ENCODE measurements at regions not wholly inside any gene's neighbourhood (a gene's known extent, or its start where the extent isn't known, plus 50 kb on each side); places are given as distances from the start of the nearest gene placed in this dataset.

- no peak for DNase-seq (ENCODE audit: low read depth in 2 of 3, low spot score in 2 of 3)
Measured at GRCh38 chr2:11012131-11012693, 100.5 kb downstream of the KCNF1 start.

- DNase-seq (ENCODE audit: low read depth in 2 of 3, low spot score in 2 of 3): no peak
Measured at GRCh38 chr2:11013196-11013595, 101.5 kb downstream of the KCNF1 start.

- no peak for DNase-seq (ENCODE audit: low read depth in 2 of 3, low spot score in 2 of 3)
Measured at GRCh38 chr2:11014026-11014425, 102.3 kb downstream of the KCNF1 start.

- no peak for DNase-seq (ENCODE audit: low read depth in 2 of 3, low spot score in 2 of 3)
Measured at GRCh38 chr2:11016735-11017388, 105.1 kb downstream of the KCNF1 start.

GRCh38 chr2:11017921-11018320, 106.2 kb downstream of the KCNF1 start:
- no peak for DNase-seq (ENCODE audit: low read depth in 2 of 3, low spot score in 2 of 3)

- no peak for DNase-seq (ENCODE audit: low read depth in 2 of 3, low spot score in 2 of 3)
Measured at GRCh38 chr2:11018651-11019185, 107.0 kb downstream of the KCNF1 start.

GRCh38 chr2:11019614-11020013, 107.9 kb downstream of the KCNF1 start:
- DNase-seq (ENCODE audit: low read depth in 2 of 3, low spot score in 2 of 3): no peak

GRCh38 chr2:11022064-11022463, 110.3 kb downstream of the KCNF1 start:
- DNase-seq (ENCODE audit: low read depth in 2 of 3, low spot score in 2 of 3): no peak

GRCh38 chr2:11022591-11023273, 111.0 kb downstream of the KCNF1 start:
- no peak for DNase-seq (ENCODE audit: low read depth in 2 of 3, low spot score in 2 of 3)

GRCh38 chr2:11023326-11024258, 111.9 kb downstream of the KCNF1 start:
- DNase-seq (ENCODE audit: low read depth in 2 of 3, low spot score in 2 of 3): no peak

- no peak for DNase-seq (ENCODE audit: low read depth in 2 of 3, low spot score in 2 of 3)
Measured at GRCh38 chr2:11024259-11024645, 112.5 kb downstream of the KCNF1 start.

GRCh38 chr2:11024687-11025086, 113.0 kb downstream of the KCNF1 start:
- no peak for DNase-seq (ENCODE audit: low read depth in 2 of 3, low spot score in 2 of 3)

- no peak for DNase-seq (ENCODE audit: low read depth in 2 of 3, low spot score in 2 of 3)
Measured at GRCh38 chr2:11026286-11026921, 114.7 kb downstream of the KCNF1 start.

GRCh38 chr2:11027195-11027594, 115.5 kb downstream of the KCNF1 start:
- no peak for DNase-seq (ENCODE audit: low read depth in 2 of 3, low spot score in 2 of 3)

GRCh38 chr2:11028407-11028916, 116.7 kb downstream of the KCNF1 start:
- DNase-seq (ENCODE audit: low read depth in 2 of 3, low spot score in 2 of 3): no peak

GRCh38 chr2:11029136-11029535, 117.4 kb downstream of the KCNF1 start:
- DNase-seq (ENCODE audit: low read depth in 2 of 3, low spot score in 2 of 3): no peak

- DNase-seq (ENCODE audit: low read depth in 2 of 3, low spot score in 2 of 3): no peak
Measured at GRCh38 chr2:11030036-11030435, 118.3 kb downstream of the KCNF1 start.

GRCh38 chr2:11030909-11031308, 119.2 kb downstream of the KCNF1 start:
- DNase-seq (ENCODE audit: low read depth in 2 of 3, low spot score in 2 of 3): no peak

- no peak for DNase-seq (ENCODE audit: low read depth in 2 of 3, low spot score in 2 of 3)
Measured at GRCh38 chr2:11031876-11032275, 120.1 kb downstream of the KCNF1 start.

- no peak for DNase-seq (ENCODE audit: low read depth in 2 of 3, low spot score in 2 of 3)
Measured at GRCh38 chr2:11032396-11032795, 120.7 kb downstream of the KCNF1 start.

All from hematopoietic multipotent progenitor cell (in vitro differentiated cells).